NCI-H146 treated with DMSO at 0.1 percent for 48 hours (cell line): ENCODE measurements at regions not wholly inside any gene's neighbourhood (a gene's known extent, or its start where the extent isn't known, plus 50 kb on each side); places are given as distances from the start of the nearest gene placed in this dataset.
A peak's percentile ranks its signal among the peaks of the same experiment; 100 is the strongest.

Experiments used
- DNase-seq: peaks from one replicate; lab custom pipeline; 2025; ENCODE audit not compliant: unreplicated experiment; lab: John Stamatoyannopoulos, UW

- no peak for DNase-seq
Measured at GRCh38 chr4:43932448-43932847, 516.2 kb downstream of the KCTD8 start.

GRCh38 chr4:43943998-43944397, 504.6 kb downstream of the KCTD8 start:
- no peak for DNase-seq

- no peak for DNase-seq
Measured at GRCh38 chr4:43959976-43960375, 488.6 kb downstream of the KCTD8 start.

GRCh38 chr4:43968011-43968410, 480.6 kb downstream of the KCTD8 start:
- no peak for DNase-seq

- no peak for DNase-seq
Measured at GRCh38 chr4:43983610-43984009, 465.0 kb downstream of the KCTD8 start.

- DNase-seq: no peak
Measured at GRCh38 chr4:43987331-43987944, 461.2 kb downstream of the KCTD8 start.

GRCh38 chr4:43990551-43990950, 458.1 kb downstream of the KCTD8 start:
- no peak for DNase-seq

GRCh38 chr4:43990963-43991362, 457.6 kb downstream of the KCTD8 start:
- DNase-seq: peak; percentile 33

- peak; percentile 4 for DNase-seq
Measured at GRCh38 chr4:43992552-43992951, 456.1 kb downstream of the KCTD8 start.

- peak; percentile 25 for DNase-seq
Measured at GRCh38 chr4:43993196-43993902, 455.3 kb downstream of the KCTD8 start.

GRCh38 chr4:43999669-44000068, 448.9 kb downstream of the KCTD8 start:
- DNase-seq: peak; percentile 67

- no peak for DNase-seq
Measured at GRCh38 chr4:44002368-44002767, 446.2 kb downstream of the KCTD8 start.

- no peak for DNase-seq
Measured at GRCh38 chr4:44016570-44017421, 431.8 kb downstream of the KCTD8 start.

- peak; percentile 16 for DNase-seq
Measured at GRCh38 chr4:44017422-44017739, 431.2 kb downstream of the KCTD8 start.

GRCh38 chr4:44019721-44020120, 428.9 kb downstream of the KCTD8 start:
- DNase-seq: no peak

GRCh38 chr4:44025376-44026020, 423.1 kb downstream of the KCTD8 start:
- no peak for DNase-seq

- no peak for DNase-seq
Measured at GRCh38 chr4:44038811-44039210, 409.8 kb downstream of the KCTD8 start.

GRCh38 chr4:44046491-44046890, 402.1 kb downstream of the KCTD8 start:
- DNase-seq: no peak

GRCh38 chr4:44056721-44057151, 391.9 kb downstream of the KCTD8 start:
- DNase-seq: peak; percentile 66

GRCh38 chr4:44070843-44071242, 377.8 kb downstream of the KCTD8 start:
- no peak for DNase-seq
